GM12873 (cell line): ENCODE measurements at regions not wholly inside any gene's neighbourhood (a gene's known extent, or its start where the extent isn't known, plus 50 kb on each side); places are given as distances from the start of the nearest gene placed in this dataset.

Experiments used
- CTCF ChIP-seq: IDR thresholded peaks from 2 replicates; pipeline ENCODE4 v1.5.1; 2012; ENCODE audit warnings: low read depth, mild to moderate bottlenecking, moderate library complexity, low read length, control low read depth; ENCODE audit not compliant: insufficient read depth; ENCODE audit errors: missing control alignments

GRCh38 chr12:97760601-97761000 is 298.0 kb downstream of the RMST start:
- no peak for TF ChIP-seq CTCF

GRCh38 chr12:97763113-97763512 is 300.5 kb downstream of the RMST start:
- no peak for TF ChIP-seq CTCF

- no peak for TF ChIP-seq CTCF
These were observed 302.1 kb downstream of the RMST start for GRCh38 chr12:97764700-97765099.

GRCh38 chr12:97767347-97767746 is 304.7 kb downstream of the RMST start:
- no peak for TF ChIP-seq CTCF

DNA sequence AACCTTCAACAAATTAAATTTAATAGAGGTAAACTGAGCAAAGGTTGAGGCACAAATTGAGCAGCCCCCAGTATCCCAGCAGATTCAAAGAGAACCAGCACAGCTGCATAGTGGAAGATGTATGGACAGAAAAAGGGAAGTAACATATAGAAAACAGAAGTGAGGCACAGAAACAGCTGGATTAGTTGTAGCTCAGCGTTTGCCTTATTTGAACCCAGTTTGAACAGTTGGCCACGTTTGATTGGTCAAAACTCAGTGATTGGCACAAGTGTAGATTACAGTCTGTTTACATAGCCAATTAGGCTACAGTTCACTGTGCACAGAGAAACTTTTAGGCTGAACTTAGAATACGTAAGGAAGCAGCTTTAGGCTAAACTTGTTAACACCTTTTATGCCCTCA is 315.5 kb downstream of the RMST start:
- no peak for TF ChIP-seq CTCF

- TF ChIP-seq CTCF, result no peak
These were observed 318.7 kb downstream of the RMST start for GRCh38 chr12:97781342-97781741.

DNA sequence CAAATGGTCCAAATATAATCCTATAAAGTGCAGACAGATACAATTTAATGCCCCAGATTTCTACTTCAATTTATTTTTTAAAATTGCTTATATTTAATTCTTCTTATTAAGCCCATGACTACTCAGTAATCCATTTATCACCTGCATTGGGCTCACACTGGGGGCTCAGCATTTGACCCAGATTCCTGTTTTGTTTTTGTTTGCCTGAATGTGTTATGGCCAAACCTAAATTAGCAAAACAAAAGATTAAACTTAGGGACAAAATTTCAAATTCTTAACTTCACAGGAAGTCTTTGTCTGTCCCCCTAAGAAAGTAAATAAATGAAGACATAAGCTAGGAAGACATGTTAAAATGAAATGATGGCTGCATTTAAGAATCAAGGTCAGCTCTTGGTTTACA is 322.3 kb downstream of the RMST start:
- no peak for TF ChIP-seq CTCF
